LNCaP clone FGC (cell line): ENCODE measurements at regions not wholly inside any gene's neighbourhood (a gene's known extent, or its start where the extent isn't known, plus 50 kb on each side); places are given as distances from the start of the nearest gene placed in this dataset.
"Not testable (repeated sequence)": the region's sequence is repeated elsewhere in the genome, so short reads cannot be mapped to it uniquely, and the experiment has no call there.

ENCODE experiments used
- DNase-seq: peaks from one replicate; pipeline ENCODE4 v3.0.0-alpha.2; 2011; ENCODE audit warnings: low read depth
- H3K4me3 ChIP-seq: 2 replicates; pipeline ENCODE4 v1.5.1; 2011; ENCODE audit warnings: mild to moderate bottlenecking, low read depth, low read length, control low read depth
- CTCF ChIP-seq: IDR thresholded peaks from 2 replicates; pipeline ENCODE4 v1.5.1; 2012; ENCODE audit warnings: mild to moderate bottlenecking; ENCODE audit not compliant: control insufficient read depth, insufficient read depth; ENCODE audit errors: extremely low read depth

- TF ChIP-seq CTCF: no peak
- DNase-seq: no peak
- no peak overlapping the region for H3K4me3 ChIP-seq
These were observed 360.0 kb upstream of the PIK3R1 start for GRCh38 chr5:67855523-67855922.

GRCh38 chr5:67850906-67851305, 364.6 kb upstream of the PIK3R1 start:
- H3K4me3 ChIP-seq, DNase-seq: not testable (repeated sequence)

- H3K4me3 ChIP-seq: no peak overlapping the region
- DNase-seq: no peak
- TF ChIP-seq CTCF: no peak
These were observed 370.6 kb upstream of the PIK3R1 start for GRCh38 chr5:67844924-67845323.

- TF ChIP-seq CTCF: no peak
- H3K4me3 ChIP-seq: no peak overlapping the region
- DNase-seq: no peak
These were observed 372.8 kb upstream of the PIK3R1 start for GRCh38 chr5:67842806-67843205.

GRCh38 chr5:67837225-67837624, 378.3 kb upstream of the PIK3R1 start:
- not testable (repeated sequence) for H3K4me3 ChIP-seq, DNase-seq

GRCh38 chr5:67836496-67836895, 379.1 kb upstream of the PIK3R1 start:
- H3K4me3 ChIP-seq, DNase-seq: not testable (repeated sequence)

GRCh38 chr5:67831048-67831447, 384.5 kb upstream of the PIK3R1 start:
- H3K4me3 ChIP-seq: no peak overlapping the region
- no peak for DNase-seq
- no peak for TF ChIP-seq CTCF

GRCh38 chr5:67827541-67827940, 388.0 kb upstream of the PIK3R1 start:
- H3K4me3 ChIP-seq: no peak overlapping the region
- no peak for TF ChIP-seq CTCF
- DNase-seq: no peak

GRCh38 chr5:67824852-67825251, 390.7 kb upstream of the PIK3R1 start:
- no peak for DNase-seq
- no peak for TF ChIP-seq CTCF
- no peak overlapping the region for H3K4me3 ChIP-seq
